ENCODE measurements at regions not wholly inside any gene's neighbourhood (a gene's known extent, or its start where the extent isn't known, plus 50 kb on each side); places are given as distances from the start of the nearest gene placed in this dataset.
"Not testable (repeated sequence)": the region's sequence is repeated elsewhere in the genome, so short reads cannot be mapped to it uniquely, and the experiment has no call there.

- TF ChIP-seq CTCF, POLR2A (IDR thresholded peaks at IDR 0.05): not testable (repeated sequence)
Measured at GRCh38 chr21:9832751-9833150, 688.6 kb upstream of the TPTE start.
